Neural cell (in vitro differentiated cells): ENCODE measurements at regions not wholly inside any gene's neighbourhood (a gene's known extent, or its start where the extent isn't known, plus 50 kb on each side); places are given as distances from the start of the nearest gene placed in this dataset.

ENCODE experiments used
- H2AFZ ChIP-seq: fragments of 200-600, 300-800 bp; sonication (generic), shearing (Covaris generic); 2 replicates; pipeline ENCODE4 v1.6.0; 2014; ENCODE audit warnings: low read depth, mild to moderate bottlenecking, antibody characterized with exemption, low read length, moderate library complexity
- H3F3A ChIP-seq: fragments of 200-600 bp; shearing (Covaris generic); 2 replicates; pipeline ENCODE4 v1.6.1; 2016; ENCODE audit warnings: mild to moderate bottlenecking, moderate library complexity, mixed read lengths, antibody characterized with exemption, low read length; ENCODE audit not compliant: insufficient read depth, poor library complexity, severe bottlenecking
- H3K27ac ChIP-seq: fragments of 200-600, 300-800 bp; sonication (generic), shearing (Covaris generic); 2 replicates; pipeline ENCODE4 v1.5.1; 2014; ENCODE audit warnings: mild to moderate bottlenecking, low read length, moderate library complexity
- H3K27me3 ChIP-seq: fragments of 300-800, 200-600 bp; sonication (generic), shearing (Covaris generic); 2 replicates; pipeline ENCODE4 v1.6.0; 2014; ENCODE audit warnings: mild to moderate bottlenecking, low read depth, low read length, moderate library complexity; ENCODE audit not compliant: insufficient read depth
- H3K36me3 ChIP-seq: fragments of 300-800, 200-600 bp; sonication (generic), shearing (Covaris generic); 2 replicates; pipeline ENCODE4 v1.5.1; 2014; ENCODE audit warnings: mild to moderate bottlenecking, antibody characterized with exemption, low read length, moderate library complexity; ENCODE audit not compliant: insufficient read depth
- H3K4me2 ChIP-seq: fragments of 300-800, 200-600 bp; sonication (generic), shearing (Covaris generic); 2 replicates; pipeline ENCODE4 v1.6.0; 2014; ENCODE audit warnings: mild to moderate bottlenecking, low read length
- H3K4me3 ChIP-seq: fragments of 300-800, 200-600 bp; sonication (generic), shearing (Covaris generic); 2 replicates; pipeline ENCODE4 v1.5.1; 2014; ENCODE audit warnings: mild to moderate bottlenecking, low read length, moderate library complexity
- H3K79me2 ChIP-seq: fragments of 200-600 bp; shearing (Covaris generic); replicated peaks from 2 replicates; pipeline ENCODE4 v1.6.0; 2014; ENCODE audit warnings: mild to moderate bottlenecking, low read length, moderate library complexity; ENCODE audit not compliant: insufficient read depth
- H3K9ac ChIP-seq: fragments of 300-800, 200-600 bp; sonication (generic), shearing (Covaris generic); 2 replicates; pipeline ENCODE4 v1.6.1; 2016; ENCODE audit warnings: mild to moderate bottlenecking, low read length, mixed read lengths
- H3K9me2 ChIP-seq: fragments of 200-600 bp; shearing (Covaris generic); 2 replicates; pipeline ENCODE4 v1.6.1; 2016; ENCODE audit warnings: mild to moderate bottlenecking, low read length, mixed read lengths; ENCODE audit not compliant: insufficient read depth
- H3K9me3 ChIP-seq: fragments of 200-600, 300-800 bp; sonication (generic), shearing (Covaris generic); 2 replicates; pipeline ENCODE4 v1.6.1; 2016; ENCODE audit warnings: mild to moderate bottlenecking, mixed run types, low read length, moderate library complexity, mixed read lengths
- H4K20me1 ChIP-seq: fragments of 200-600 bp; shearing (Covaris generic); 2 replicates; pipeline ENCODE4 v1.6.1; 2016; ENCODE audit warnings: mild to moderate bottlenecking, mixed run types; ENCODE audit not compliant: insufficient read depth
- EP300 ChIP-seq: fragments of 450-650 bp; conservative IDR thresholded peaks from 2 replicates; pipeline ENCODE4 v1.6.1; 2014; ENCODE audit warnings: antibody characterized with exemption, mild to moderate bottlenecking, moderate library complexity; ENCODE audit not compliant: poor library complexity, severe bottlenecking
- EZH2 ChIP-seq: fragments of 200-600, 300-800 bp; shearing (Covaris generic), sonication (generic); IDR thresholded peaks from 2 replicates; pipeline ENCODE4 v1.6.1; 2014; ENCODE audit warnings: antibody characterized with exemption, low read length, borderline replicate concordance, mild to moderate bottlenecking; ENCODE audit not compliant: insufficient read depth, poor library complexity, severe bottlenecking
- MXI1 ChIP-seq: fragments of 450-650 bp; conservative IDR thresholded peaks from 2 replicates; pipeline ENCODE4 v1.6.1; 2014; ENCODE audit warnings: antibody characterized with exemption, mild to moderate bottlenecking; ENCODE audit not compliant: poor library complexity, severe bottlenecking
- POLR2AphosphoS5 ChIP-seq: IDR thresholded peaks from 2 replicates; pipeline ENCODE4 v1.6.1; 2012
- RAD21 ChIP-seq: fragments of 450-650 bp; conservative IDR thresholded peaks from 2 replicates; pipeline ENCODE4 v1.6.1; 2014; ENCODE audit warnings: antibody characterized with exemption, mild to moderate bottlenecking, moderate library complexity
- SMC3 ChIP-seq: fragments of 450-650 bp; conservative IDR thresholded peaks from 2 replicates; pipeline ENCODE4 v1.6.1; 2014; ENCODE audit warnings: antibody characterized with exemption, mild to moderate bottlenecking, moderate library complexity; ENCODE audit not compliant: poor library complexity
- TAF1 ChIP-seq: IDR thresholded peaks from 2 replicates; pipeline ENCODE4 v1.6.1; 2012; ENCODE audit warnings: low read depth
- TF ChIP-seq, protein P1 (sequence below): fragments of 450-650 bp; IDR thresholded peaks from 2 replicates; pipeline ENCODE4 v1.5.1; 2014; ENCODE audit warnings: antibody characterized with exemption, mild to moderate bottlenecking, moderate library complexity; ENCODE audit not compliant: poor library complexity, severe bottlenecking
- TF ChIP-seq, protein P2 (sequence below): IDR thresholded peaks from 2 replicates; pipeline ENCODE4 v1.6.1; 2012; ENCODE audit warnings: borderline replicate concordance

DNA sequence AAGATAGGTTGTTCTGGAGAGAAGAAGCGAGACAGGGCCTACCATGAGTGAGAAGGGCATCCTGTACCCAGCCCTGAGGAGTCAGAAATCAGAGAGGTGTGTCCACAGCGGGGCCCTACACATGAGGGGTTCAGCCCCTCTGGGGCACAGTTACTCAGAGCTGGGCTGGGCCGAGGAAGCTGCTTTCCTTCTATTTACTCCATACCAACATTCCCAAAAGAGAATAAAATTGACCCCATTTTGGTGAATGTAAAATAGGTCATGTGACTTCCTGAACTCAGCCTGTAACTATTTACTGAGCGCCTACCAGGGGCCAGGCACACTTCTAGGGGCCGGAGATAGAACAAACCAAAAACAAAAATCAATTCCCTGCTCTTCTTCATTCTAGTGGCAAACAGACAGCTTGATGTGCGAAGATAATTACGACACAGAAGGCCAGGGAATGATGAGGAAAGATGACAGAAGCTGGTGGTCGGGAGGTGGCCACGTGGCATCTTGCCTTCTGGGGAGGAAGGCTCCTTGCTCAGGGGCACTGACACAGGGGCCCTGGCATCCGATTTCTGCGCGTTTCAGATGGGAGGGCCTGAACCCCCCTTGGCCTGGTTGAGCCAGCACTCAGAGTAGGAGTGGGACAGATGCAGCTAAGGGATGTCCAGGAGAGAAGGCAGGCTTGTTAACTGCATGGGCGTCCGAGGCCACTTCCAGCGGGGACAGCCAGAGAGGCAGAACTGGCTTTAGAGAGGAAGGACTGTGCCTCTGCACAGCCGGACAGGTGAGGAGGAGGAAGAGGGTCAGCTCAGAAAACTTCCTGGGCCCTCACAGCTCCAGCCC lies 121.8 kb downstream of the NSG2 start:
- Histone ChIP-seq H3K27ac (no peak overlapping the region), H2AFZ (no peak overlapping the region), H3K9me3 (peaks cover 3% of the 10 kb centered on the region), H3K36me3 (no peaks in the 10 kb centered on the region), H3K79me2 (no peaks in the 10 kb centered on the region), H3K4me2 (no peak overlapping the region), H3F3A (no peaks in the 10 kb centered on the region), H3K9me2 (no peaks in the 10 kb centered on the region), H3K4me3 (no peak overlapping the region), H3K9ac (no peak overlapping the region), H3K27me3 (no peaks in the 10 kb centered on the region), H4K20me1 (no peaks in the 10 kb centered on the region)
- TF ChIP-seq EP300 (no peak), RAD21 (no peak), TAF1 (no peak), POLR2AphosphoS5 (no peak), MXI1 (no peak), EZH2 (no peak), SMC3 (no peak)
- TF ChIP-seq, protein P1, sequence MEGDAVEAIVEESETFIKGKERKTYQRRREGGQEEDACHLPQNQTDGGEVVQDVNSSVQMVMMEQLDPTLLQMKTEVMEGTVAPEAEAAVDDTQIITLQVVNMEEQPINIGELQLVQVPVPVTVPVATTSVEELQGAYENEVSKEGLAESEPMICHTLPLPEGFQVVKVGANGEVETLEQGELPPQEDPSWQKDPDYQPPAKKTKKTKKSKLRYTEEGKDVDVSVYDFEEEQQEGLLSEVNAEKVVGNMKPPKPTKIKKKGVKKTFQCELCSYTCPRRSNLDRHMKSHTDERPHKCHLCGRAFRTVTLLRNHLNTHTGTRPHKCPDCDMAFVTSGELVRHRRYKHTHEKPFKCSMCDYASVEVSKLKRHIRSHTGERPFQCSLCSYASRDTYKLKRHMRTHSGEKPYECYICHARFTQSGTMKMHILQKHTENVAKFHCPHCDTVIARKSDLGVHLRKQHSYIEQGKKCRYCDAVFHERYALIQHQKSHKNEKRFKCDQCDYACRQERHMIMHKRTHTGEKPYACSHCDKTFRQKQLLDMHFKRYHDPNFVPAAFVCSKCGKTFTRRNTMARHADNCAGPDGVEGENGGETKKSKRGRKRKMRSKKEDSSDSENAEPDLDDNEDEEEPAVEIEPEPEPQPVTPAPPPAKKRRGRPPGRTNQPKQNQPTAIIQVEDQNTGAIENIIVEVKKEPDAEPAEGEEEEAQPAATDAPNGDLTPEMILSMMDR, result no peak
- TF ChIP-seq, protein P2, sequence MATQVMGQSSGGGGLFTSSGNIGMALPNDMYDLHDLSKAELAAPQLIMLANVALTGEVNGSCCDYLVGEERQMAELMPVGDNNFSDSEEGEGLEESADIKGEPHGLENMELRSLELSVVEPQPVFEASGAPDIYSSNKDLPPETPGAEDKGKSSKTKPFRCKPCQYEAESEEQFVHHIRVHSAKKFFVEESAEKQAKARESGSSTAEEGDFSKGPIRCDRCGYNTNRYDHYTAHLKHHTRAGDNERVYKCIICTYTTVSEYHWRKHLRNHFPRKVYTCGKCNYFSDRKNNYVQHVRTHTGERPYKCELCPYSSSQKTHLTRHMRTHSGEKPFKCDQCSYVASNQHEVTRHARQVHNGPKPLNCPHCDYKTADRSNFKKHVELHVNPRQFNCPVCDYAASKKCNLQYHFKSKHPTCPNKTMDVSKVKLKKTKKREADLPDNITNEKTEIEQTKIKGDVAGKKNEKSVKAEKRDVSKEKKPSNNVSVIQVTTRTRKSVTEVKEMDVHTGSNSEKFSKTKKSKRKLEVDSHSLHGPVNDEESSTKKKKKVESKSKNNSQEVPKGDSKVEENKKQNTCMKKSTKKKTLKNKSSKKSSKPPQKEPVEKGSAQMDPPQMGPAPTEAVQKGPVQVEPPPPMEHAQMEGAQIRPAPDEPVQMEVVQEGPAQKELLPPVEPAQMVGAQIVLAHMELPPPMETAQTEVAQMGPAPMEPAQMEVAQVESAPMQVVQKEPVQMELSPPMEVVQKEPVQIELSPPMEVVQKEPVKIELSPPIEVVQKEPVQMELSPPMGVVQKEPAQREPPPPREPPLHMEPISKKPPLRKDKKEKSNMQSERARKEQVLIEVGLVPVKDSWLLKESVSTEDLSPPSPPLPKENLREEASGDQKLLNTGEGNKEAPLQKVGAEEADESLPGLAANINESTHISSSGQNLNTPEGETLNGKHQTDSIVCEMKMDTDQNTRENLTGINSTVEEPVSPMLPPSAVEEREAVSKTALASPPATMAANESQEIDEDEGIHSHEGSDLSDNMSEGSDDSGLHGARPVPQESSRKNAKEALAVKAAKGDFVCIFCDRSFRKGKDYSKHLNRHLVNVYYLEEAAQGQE, result no peak

GRCh38 chr5:174172152-174172551 lies 126.6 kb downstream of the NSG2 start:
- H3K4me2 ChIP-seq, result peak overlapping the region; percentile 83
- no peaks in the 10 kb centered on the region for H4K20me1 ChIP-seq
- H3K36me3 ChIP-seq, result no peaks in the 10 kb centered on the region
- TF ChIP-seq SMC3, result peak; percentile 82
- peak; percentile 92 for TF ChIP-seq EP300
- TF ChIP-seq, protein P2, result peak; percentile 93
- TF ChIP-seq MXI1, result peak; percentile 61
- peak; percentile 30 for TF ChIP-seq TAF1
- TF ChIP-seq, protein P1, result peak; percentile 82
- no peak for TF ChIP-seq EZH2
- peak; percentile 82 for TF ChIP-seq RAD21
- peak; percentile 85 for TF ChIP-seq POLR2AphosphoS5
- H3K79me2 ChIP-seq, result no peaks in the 10 kb centered on the region
- H3K27me3 ChIP-seq, result no peaks in the 10 kb centered on the region
- peak overlapping the region; percentile 47 for H2AFZ ChIP-seq
- H3K27ac ChIP-seq, result peak overlapping the region; percentile 98
- peaks cover 7% of the 10 kb centered on the region for H3F3A ChIP-seq
- H3K9me3 ChIP-seq, result peaks cover 3% of the 10 kb centered on the region
- no peaks in the 10 kb centered on the region for H3K9me2 ChIP-seq
- H3K9ac ChIP-seq, result peak overlapping the region; percentile 74
- peak overlapping the region; percentile 53 for H3K4me3 ChIP-seq
